HCT116 (cell line): ENCODE measurements at regions not wholly inside any gene's neighbourhood (a gene's known extent, or its start where the extent isn't known, plus 50 kb on each side); places are given as distances from the start of the nearest gene placed in this dataset.

Source experiments
- ATAC-seq: fragments of 200-7000 bp; cut with Tn5 transposase; 2 replicates; pipeline ENCODE4 v1.9.1; 2020; ENCODE audit warnings: mild to moderate bottlenecking, moderate library complexity
- BruUV-seq: library from RNA; stranded (reverse); fragments of 400-500 nt; replicated peaks from 2 replicates; lab custom pipeline; 2021; lab: Mats Ljungman, UMichigan
- CTCF ChIA-PET: fragments of 300-600 bp; sonication (Branson Sonifier 250); formaldehyde crosslinking; loops from one replicate; lab custom pipeline; 2021; ENCODE audit warnings: antibody characterized with exemption; lab: Charles Lee
- POLR2A ChIA-PET: fragments of 300-600, 350-600 bp; sonication (Branson Sonifier 250); formaldehyde crosslinking; loops from one replicate; lab custom pipeline; 2021; ENCODE audit warnings: antibody characterized with exemption; lab: Charles Lee
- RAD21 ChIA-PET, 2 experiments: fragments of 300-600 bp; sonication (Branson Sonifier 250); formaldehyde crosslinking; loops; one replicate each; lab custom pipeline; 2023; ENCODE audit warnings: low total read pairs in 2 of 2; ENCODE audit not compliant: uncharacterized antibody in 2 of 2, unreplicated experiment in 2 of 2, low non-redundant PET in 1 of 2; lab: Charles Lee
- DNase-seq: peaks from one replicate; pipeline ENCODE4 v3.0.0-alpha.2; 2010; ENCODE audit warnings: low read depth, low spot score
- H2AFZ ChIP-seq: fragments of 200-600 bp; shearing (Covaris generic), sonication (generic); 2 replicates; pipeline ENCODE4 v1.6.1; 2017; ENCODE audit warnings: low read depth, mixed run types, mixed read lengths, antibody characterized with exemption, low read length; ENCODE audit not compliant: poor library complexity, severe bottlenecking
- H3K27ac ChIP-seq: 2 replicates; pipeline ENCODE4 v1.5.1; 2012; ENCODE audit warnings: low read depth, low read length
- H3K27me3 ChIP-seq: fragments of 200-600 bp; sonication (generic); 2 replicates; pipeline ENCODE4 v1.6.1; 2016; ENCODE audit warnings: mixed run types, low read length, mixed read lengths; ENCODE audit not compliant: insufficient read depth
- H3K36me3 ChIP-seq, 2 experiments: fragments of 200-500 bp in 1 of 2; fragments of 200-600 bp in 1 of 2; sonication (Bioruptor generic) in 1 of 2; sonication (generic) in 1 of 2; 2 replicates each; pipeline versions ENCODE4 v1.5.1 to v1.6.1; 2014 to 2016; ENCODE audit warnings: low read length in 2 of 2, inconsistent platforms in 1 of 2, mixed read lengths in 1 of 2, mixed run types in 1 of 2; ENCODE audit not compliant: insufficient read depth in 2 of 2, control insufficient read depth in 1 of 2
- H3K4me1 ChIP-seq, 2 experiments: fragments of 200-600 bp in 1 of 2; sonication (generic) in 1 of 2; 2 replicates each; pipeline versions ENCODE4 v1.5.1 to v1.6.1; 2012 to 2017; ENCODE audit warnings: low read length in 2 of 2, inconsistent platforms in 1 of 2, mild to moderate bottlenecking in 1 of 2, mixed read lengths in 1 of 2, mixed run types in 1 of 2, moderate library complexity in 1 of 2; ENCODE audit not compliant: insufficient read depth in 2 of 2, control insufficient read depth in 1 of 2
- H3K4me2 ChIP-seq: fragments of 200-600 bp; sonication (generic); 2 replicates; pipeline ENCODE4 v1.6.1; 2017; ENCODE audit warnings: mixed run types, low read length, mixed read lengths
- H3K4me3 ChIP-seq, 2 experiments: fragments of 200-600 bp in 1 of 2; sonication (generic) in 1 of 2; replicated peaks in 1 of 2; 2 replicates each; pipeline ENCODE4 v1.5.1; 2011 to 2016; ENCODE audit warnings: low read length in 2 of 2, control low read depth in 1 of 2, low read depth in 1 of 2, mild to moderate bottlenecking in 1 of 2, mixed read lengths in 1 of 2, mixed run types in 1 of 2
- H3K79me2 ChIP-seq: fragments of 200-600 bp; sonication (generic); 2 replicates; pipeline ENCODE4 v1.6.1; 2017; ENCODE audit warnings: mild to moderate bottlenecking, mixed run types, low read length, moderate library complexity, mixed read lengths; ENCODE audit not compliant: insufficient read depth
- H3K9ac ChIP-seq: fragments of 200-600 bp; sonication (generic); 2 replicates; pipeline ENCODE4 v1.6.1; 2016; ENCODE audit warnings: low read length, mixed read lengths
- H3K9me2 ChIP-seq: fragments of 200-600 bp; sonication (generic), shearing (Covaris generic); 2 replicates; pipeline ENCODE4 v1.6.1; 2017; ENCODE audit warnings: mixed run types, mild to moderate bottlenecking, moderate library complexity; ENCODE audit not compliant: insufficient read depth
- H3K9me3 ChIP-seq, 2 experiments: fragments of 200-500 bp in 1 of 2; fragments of 200-600 bp in 1 of 2; sonication (Bioruptor generic) in 1 of 2; sonication (generic) in 1 of 2; 2 replicates each; pipeline ENCODE4 v1.6.1; 2014 to 2017; ENCODE audit warnings: low read length in 2 of 2, mixed read lengths in 2 of 2, inconsistent platforms in 1 of 2, low read depth in 1 of 2, mild to moderate bottlenecking in 1 of 2, mixed run types in 1 of 2, moderate library complexity in 1 of 2; ENCODE audit not compliant: control insufficient read depth in 1 of 2, insufficient read depth in 1 of 2
- H4K20me1 ChIP-seq: fragments of 200-600 bp; sonication (generic), shearing (Covaris generic); 2 replicates; pipeline ENCODE4 v1.6.1; 2017; ENCODE audit warnings: mixed run types, mild to moderate bottlenecking, moderate library complexity; ENCODE audit not compliant: insufficient read depth
- EGR1 ChIP-seq: IDR thresholded peaks from 2 replicates; pipeline ENCODE4 v1.6.1; 2012; ENCODE audit warnings: low read depth
- EZH2 ChIP-seq: fragments of 200-600 bp; sonication (generic); IDR thresholded peaks from 2 replicates; pipeline ENCODE4 v1.6.1; 2017; ENCODE audit warnings: antibody characterized with exemption, mixed run types
- EZH2phosphoT487 ChIP-seq: fragments of 200-600 bp; IDR thresholded peaks from 2 replicates; pipeline ENCODE4 v1.6.1; 2018; ENCODE audit warnings: antibody characterized with exemption, borderline replicate concordance
- FOSL1 ChIP-seq: IDR thresholded peaks from 2 replicates; pipeline ENCODE4 v1.6.1; 2012; ENCODE audit warnings: low read depth
- JUND ChIP-seq: IDR thresholded peaks from 2 replicates; pipeline ENCODE4 v1.6.1; 2012
- RAD21 ChIP-seq: IDR thresholded peaks from 2 replicates; pipeline ENCODE4 v1.6.1; 2012; ENCODE audit warnings: low read depth, mild to moderate bottlenecking
- SIN3A ChIP-seq: IDR thresholded peaks from 2 replicates; pipeline ENCODE4 v1.6.1; 2012; ENCODE audit warnings: low read depth
- SP1 ChIP-seq: IDR thresholded peaks from 2 replicates; pipeline ENCODE4 v1.6.1; 2012; ENCODE audit warnings: low read depth
- SRF ChIP-seq: IDR thresholded peaks from 2 replicates; pipeline ENCODE4 v1.6.1; 2012; ENCODE audit warnings: low read depth
- TCF7L2 ChIP-seq: IDR thresholded peaks from 2 replicates; pipeline ENCODE4 v1.7.0; 2011; ENCODE audit warnings: borderline replicate concordance, inconsistent platforms; ENCODE audit not compliant: insufficient read depth, insufficient read length; ENCODE audit errors: extremely low read depth
- YY1 ChIP-seq: IDR thresholded peaks from 2 replicates; pipeline ENCODE4 v1.6.1; 2011; ENCODE audit warnings: low read length, low read depth, moderate library complexity, mild to moderate bottlenecking; ENCODE audit not compliant: insufficient replicate concordance; ENCODE audit errors: extremely low read depth
- ZFX ChIP-seq: fragments of 450-650 bp; IDR thresholded peaks from 2 replicates; pipeline ENCODE4 v1.6.1; 2017
- ZNF274 ChIP-seq: fragments of 200-500 bp; sonication (Bioruptor generic); IDR thresholded peaks from 2 replicates; pipeline ENCODE4 v1.6.1; 2014; ENCODE audit warnings: mild to moderate bottlenecking, low read depth, low read length, inconsistent platforms
- intact Hi-C: fragments of 100-400 bp; cut with micrococcal nuclease; formaldehyde crosslinking; loops from 2 replicates; pipeline ENCODE4 v1.10.0; 2022
- TF ChIP-seq, protein P1 (sequence below): IDR thresholded peaks from 2 replicates; pipeline ENCODE4 v1.6.1; 2012; ENCODE audit warnings: low read depth
- TF ChIP-seq, protein P2 (sequence below): IDR thresholded peaks from 2 replicates; pipeline ENCODE4 v1.6.1; 2011; ENCODE audit warnings: mild to moderate bottlenecking, low read length, moderate library complexity; ENCODE audit not compliant: insufficient replicate concordance; ENCODE audit errors: extremely low read depth

DNA sequence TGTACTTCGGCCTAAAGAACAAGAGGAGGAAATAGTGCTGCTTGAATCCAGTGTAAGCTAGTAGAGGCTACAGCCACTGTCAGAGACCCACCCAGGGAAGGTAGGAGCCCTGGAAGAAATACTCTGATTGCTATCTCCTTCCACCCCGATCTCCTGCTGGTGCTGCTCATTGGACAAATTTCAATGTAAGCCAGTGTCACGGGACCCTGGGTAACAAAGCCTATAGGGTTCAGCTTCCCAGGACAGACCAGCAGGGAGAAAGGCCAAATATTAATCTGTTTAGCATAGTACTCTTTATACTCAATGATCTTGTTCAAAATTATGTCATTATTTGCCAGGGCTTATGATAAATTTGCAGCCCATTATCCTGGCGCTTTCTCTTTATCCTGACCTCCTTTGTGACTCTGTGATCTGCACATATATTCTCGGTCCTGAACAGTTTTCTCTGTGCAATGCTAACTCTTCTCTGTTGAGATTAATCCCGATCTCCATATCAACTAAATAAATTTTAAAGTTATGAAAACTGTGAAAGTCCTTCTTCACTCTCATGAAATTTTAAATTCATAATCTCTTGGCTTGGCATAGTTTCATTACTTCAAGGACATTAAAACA, 218.8 kb upstream of the PREP start:
- CTCF ChIA-PET: no interaction called here

DNA sequence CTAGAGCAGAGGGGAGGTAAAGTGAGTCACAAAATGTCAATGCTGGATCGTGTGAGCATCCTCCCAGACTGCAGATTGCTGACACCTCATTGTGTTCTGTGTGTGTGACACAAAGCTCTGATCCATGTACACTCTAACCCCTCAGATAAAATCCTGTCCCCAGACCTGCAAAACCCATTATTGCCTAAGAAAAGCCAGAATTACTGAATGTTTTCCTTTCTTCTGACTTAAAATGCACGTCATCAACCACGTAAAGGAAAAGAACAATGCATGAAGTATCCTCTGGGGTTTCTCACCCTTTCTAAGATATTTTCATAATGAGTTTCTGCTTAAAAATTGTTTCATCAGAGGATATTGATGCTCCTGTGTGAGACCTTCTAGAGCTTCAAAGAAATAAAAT, 218.0 kb upstream of the PREP start:
- no peaks in the 10 kb centered on the region for H3K9me2 ChIP-seq
- H3K4me3 ChIP-seq: no peak overlapping the region
- no peak for DNase-seq
- no peaks in the 10 kb centered on the region for H3K79me2 ChIP-seq
- no peak overlapping the region for H3K9ac ChIP-seq
- H3K9me3 ChIP-seq: no peaks in the 10 kb centered on the region
- H3K4me2 ChIP-seq: no peak overlapping the region
- H4K20me1 ChIP-seq: no peaks in the 10 kb centered on the region
- ChIA-PET CTCF (no interaction called here), RAD21 (no interaction called here), POLR2A (no interaction called here)
- no peaks in the 10 kb centered on the region for H3K36me3 ChIP-seq
- H3K27ac ChIP-seq: no peak overlapping the region
- no peaks in the 10 kb centered on the region for H3K27me3 ChIP-seq
- H3K4me1 ChIP-seq: no peaks in the 10 kb centered on the region
- ATAC-seq: no peak
- intact Hi-C loops: no loop called here
- BruUV-seq: no TSS peak
- H2AFZ ChIP-seq: no peak overlapping the region
- TF ChIP-seq, protein P1, sequence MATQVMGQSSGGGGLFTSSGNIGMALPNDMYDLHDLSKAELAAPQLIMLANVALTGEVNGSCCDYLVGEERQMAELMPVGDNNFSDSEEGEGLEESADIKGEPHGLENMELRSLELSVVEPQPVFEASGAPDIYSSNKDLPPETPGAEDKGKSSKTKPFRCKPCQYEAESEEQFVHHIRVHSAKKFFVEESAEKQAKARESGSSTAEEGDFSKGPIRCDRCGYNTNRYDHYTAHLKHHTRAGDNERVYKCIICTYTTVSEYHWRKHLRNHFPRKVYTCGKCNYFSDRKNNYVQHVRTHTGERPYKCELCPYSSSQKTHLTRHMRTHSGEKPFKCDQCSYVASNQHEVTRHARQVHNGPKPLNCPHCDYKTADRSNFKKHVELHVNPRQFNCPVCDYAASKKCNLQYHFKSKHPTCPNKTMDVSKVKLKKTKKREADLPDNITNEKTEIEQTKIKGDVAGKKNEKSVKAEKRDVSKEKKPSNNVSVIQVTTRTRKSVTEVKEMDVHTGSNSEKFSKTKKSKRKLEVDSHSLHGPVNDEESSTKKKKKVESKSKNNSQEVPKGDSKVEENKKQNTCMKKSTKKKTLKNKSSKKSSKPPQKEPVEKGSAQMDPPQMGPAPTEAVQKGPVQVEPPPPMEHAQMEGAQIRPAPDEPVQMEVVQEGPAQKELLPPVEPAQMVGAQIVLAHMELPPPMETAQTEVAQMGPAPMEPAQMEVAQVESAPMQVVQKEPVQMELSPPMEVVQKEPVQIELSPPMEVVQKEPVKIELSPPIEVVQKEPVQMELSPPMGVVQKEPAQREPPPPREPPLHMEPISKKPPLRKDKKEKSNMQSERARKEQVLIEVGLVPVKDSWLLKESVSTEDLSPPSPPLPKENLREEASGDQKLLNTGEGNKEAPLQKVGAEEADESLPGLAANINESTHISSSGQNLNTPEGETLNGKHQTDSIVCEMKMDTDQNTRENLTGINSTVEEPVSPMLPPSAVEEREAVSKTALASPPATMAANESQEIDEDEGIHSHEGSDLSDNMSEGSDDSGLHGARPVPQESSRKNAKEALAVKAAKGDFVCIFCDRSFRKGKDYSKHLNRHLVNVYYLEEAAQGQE: no peak
- TF ChIP-seq YY1: no peak
- no peak for TF ChIP-seq SIN3A
- no peak for TF ChIP-seq TCF7L2
- TF ChIP-seq, protein P2, sequence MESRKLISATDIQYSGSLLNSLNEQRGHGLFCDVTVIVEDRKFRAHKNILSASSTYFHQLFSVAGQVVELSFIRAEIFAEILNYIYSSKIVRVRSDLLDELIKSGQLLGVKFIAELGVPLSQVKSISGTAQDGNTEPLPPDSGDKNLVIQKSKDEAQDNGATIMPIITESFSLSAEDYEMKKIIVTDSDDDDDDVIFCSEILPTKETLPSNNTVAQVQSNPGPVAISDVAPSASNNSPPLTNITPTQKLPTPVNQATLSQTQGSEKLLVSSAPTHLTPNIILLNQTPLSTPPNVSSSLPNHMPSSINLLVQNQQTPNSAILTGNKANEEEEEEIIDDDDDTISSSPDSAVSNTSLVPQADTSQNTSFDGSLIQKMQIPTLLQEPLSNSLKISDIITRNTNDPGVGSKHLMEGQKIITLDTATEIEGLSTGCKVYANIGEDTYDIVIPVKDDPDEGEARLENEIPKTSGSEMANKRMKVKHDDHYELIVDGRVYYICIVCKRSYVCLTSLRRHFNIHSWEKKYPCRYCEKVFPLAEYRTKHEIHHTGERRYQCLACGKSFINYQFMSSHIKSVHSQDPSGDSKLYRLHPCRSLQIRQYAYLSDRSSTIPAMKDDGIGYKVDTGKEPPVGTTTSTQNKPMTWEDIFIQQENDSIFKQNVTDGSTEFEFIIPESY: no peak
- no peak for TF ChIP-seq RAD21
- no peak for TF ChIP-seq SRF
- no peak for TF ChIP-seq EZH2phosphoT487

More for the DNA sequence above, 218.8 kb upstream of the PREP start:
- no peaks in the 10 kb centered on the region for H3K79me2 ChIP-seq
- RAD21 ChIA-PET: no interaction called here
- H3K9me3 ChIP-seq: no peaks in the 10 kb centered on the region
- H3K4me2 ChIP-seq: no peak overlapping the region
- H3K9me2 ChIP-seq: no peaks in the 10 kb centered on the region
- H3K27ac ChIP-seq: no peak overlapping the region
- no peak for DNase-seq
- no peak overlapping the region for H2AFZ ChIP-seq
- H3K27me3 ChIP-seq: no peaks in the 10 kb centered on the region
- H3K9ac ChIP-seq: no peak overlapping the region
- intact Hi-C loops: no loop called here
- H3K36me3 ChIP-seq: no peaks in the 10 kb centered on the region
- no peaks in the 10 kb centered on the region for H4K20me1 ChIP-seq
- BruUV-seq: no TSS peak
- TF ChIP-seq YY1: no peak
- no peak for TF ChIP-seq EGR1
- TF ChIP-seq SRF: no peak
- no peak for TF ChIP-seq JUND
- TF ChIP-seq ZNF274: no peak
- TF ChIP-seq SIN3A: no peak
- no peak for TF ChIP-seq FOSL1
- no peak for TF ChIP-seq EZH2
- no peak for TF ChIP-seq SP1
- no peak for TF ChIP-seq ZFX
- no peak for TF ChIP-seq EZH2phosphoT487
- H3K4me3 ChIP-seq: no peak overlapping the region
- no peak for ATAC-seq
- no peaks in the 10 kb centered on the region for H3K4me1 ChIP-seq
- POLR2A ChIA-PET: no interaction called here
